ENCODE measurements at regions not wholly inside any gene's neighbourhood (a gene's known extent, or its start where the extent isn't known, plus 50 kb on each side); places are given as distances from the start of the nearest gene placed in this dataset.

DNA sequence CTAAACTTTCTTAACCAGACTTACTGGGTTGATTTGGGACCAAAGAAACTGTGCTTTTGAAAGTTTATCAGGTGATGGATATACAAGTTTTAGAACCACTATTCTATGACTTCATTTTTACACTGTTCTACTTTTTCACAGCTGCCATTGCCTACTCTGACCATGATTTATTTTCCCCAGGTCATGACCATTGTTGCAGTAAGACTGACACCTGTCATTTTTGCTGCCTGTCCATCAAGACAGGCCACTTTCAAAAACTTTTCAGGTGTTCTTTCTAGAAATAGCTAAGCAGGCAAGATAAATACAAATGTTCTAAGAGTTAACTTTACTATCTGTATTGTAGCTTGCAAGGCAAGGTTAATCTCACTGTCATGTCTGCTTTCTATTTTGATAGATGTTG, 147.9 kb upstream of the SEMA3C start:
- no peak for TF ChIP-seq BHLHE40 (IDR thresholded peaks at IDR 0.05; ENCODE audit: borderline replicate concordance)
- no peak for TF ChIP-seq HDGF (IDR thresholded peaks at IDR 0.05; ENCODE audit: borderline replicate concordance)
- no peak for TF ChIP-seq FOXA1 (IDR thresholded peaks at IDR 0.05)
- no peak for TF ChIP-seq SUZ12 (IDR thresholded peaks at IDR 0.05)
- TF ChIP-seq SP1 (IDR thresholded peaks at IDR 0.05) = no peak
- TF ChIP-seq NFRKB (IDR thresholded peaks at IDR 0.05) = no peak
- TF ChIP-seq, protein P1, sequence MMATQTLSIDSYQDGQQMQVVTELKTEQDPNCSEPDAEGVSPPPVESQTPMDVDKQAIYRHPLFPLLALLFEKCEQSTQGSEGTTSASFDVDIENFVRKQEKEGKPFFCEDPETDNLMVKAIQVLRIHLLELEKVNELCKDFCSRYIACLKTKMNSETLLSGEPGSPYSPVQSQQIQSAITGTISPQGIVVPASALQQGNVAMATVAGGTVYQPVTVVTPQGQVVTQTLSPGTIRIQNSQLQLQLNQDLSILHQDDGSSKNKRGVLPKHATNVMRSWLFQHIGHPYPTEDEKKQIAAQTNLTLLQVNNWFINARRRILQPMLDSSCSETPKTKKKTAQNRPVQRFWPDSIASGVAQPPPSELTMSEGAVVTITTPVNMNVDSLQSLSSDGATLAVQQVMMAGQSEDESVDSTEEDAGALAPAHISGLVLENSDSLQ (IDR thresholded peaks at IDR 0.05) = peak; percentile 72
- no peak for TF ChIP-seq FOXK2 (IDR thresholded peaks at IDR 0.05)

Measured in HEK293T (cell line).